HG02970 (cell line): ENCODE measurements at regions not wholly inside any gene's neighbourhood (a gene's known extent, or its start where the extent isn't known, plus 50 kb on each side); places are given as distances from the start of the nearest gene placed in this dataset.
"Not testable (repeated sequence)": the region's sequence is repeated elsewhere in the genome, so short reads cannot be mapped to it uniquely, and the experiment has no call there.

Experiments used
- ATAC-seq: cut with Tn5 transposase; IDR thresholded peaks from one replicate; pipeline ENCODE4 v1.9.1; 2021; ENCODE audit warnings: mild to moderate bottlenecking, moderate library complexity, moderate number of reproducible peaks; ENCODE audit not compliant: unreplicated experiment, low FRiP score

- ATAC-seq, result no peak
Measured at GRCh38 chr2:220365023-220365422, 737.6 kb downstream of the SLC4A3 start.

GRCh38 chr2:220366765-220367164, 739.3 kb downstream of the SLC4A3 start:
- no peak for ATAC-seq

GRCh38 chr2:220370764-220371163, 743.3 kb downstream of the SLC4A3 start:
- no peak for ATAC-seq

- no peak for ATAC-seq
Measured at GRCh38 chr2:220371211-220371610, 743.8 kb downstream of the SLC4A3 start.

- no peak for ATAC-seq
Measured at GRCh38 chr2:220373878-220374277, 746.4 kb downstream of the SLC4A3 start.

GRCh38 chr2:220374282-220374681, 746.9 kb downstream of the SLC4A3 start:
- no peak for ATAC-seq

GRCh38 chr2:220377482-220378155, 750.2 kb downstream of the SLC4A3 start:
- no peak for ATAC-seq

- not testable (repeated sequence) for ATAC-seq
Measured at GRCh38 chr2:220387758-220388157, 760.3 kb downstream of the SLC4A3 start.

GRCh38 chr2:220393711-220394110, 766.3 kb downstream of the SLC4A3 start:
- no peak for ATAC-seq

- ATAC-seq, result no peak
Measured at GRCh38 chr2:220394433-220394832, 767.0 kb downstream of the SLC4A3 start.

GRCh38 chr2:220396287-220396686, 768.9 kb downstream of the SLC4A3 start:
- no peak for ATAC-seq

GRCh38 chr2:220410296-220410695, 782.9 kb downstream of the SLC4A3 start:
- ATAC-seq, result no peak

GRCh38 chr2:220417503-220417902, 790.1 kb downstream of the SLC4A3 start:
- ATAC-seq, result no peak

GRCh38 chr2:220419647-220420046, 792.2 kb downstream of the SLC4A3 start:
- ATAC-seq, result no peak

GRCh38 chr2:220420820-220421219, 793.4 kb downstream of the SLC4A3 start:
- no peak for ATAC-seq

GRCh38 chr2:220422676-220423075, 795.2 kb downstream of the SLC4A3 start:
- ATAC-seq, result no peak

- no peak for ATAC-seq
Measured at GRCh38 chr2:220424561-220424960, 797.1 kb downstream of the SLC4A3 start.

- ATAC-seq, result no peak
Measured at GRCh38 chr2:220432645-220433044, 805.2 kb downstream of the SLC4A3 start.

- ATAC-seq, result no peak
Measured at GRCh38 chr2:220433131-220433530, 805.7 kb downstream of the SLC4A3 start.

GRCh38 chr2:220434385-220434784, 807.0 kb downstream of the SLC4A3 start:
- no peak for ATAC-seq

GRCh38 chr2:220437938-220438337, 810.5 kb downstream of the SLC4A3 start:
- ATAC-seq, result no peak

GRCh38 chr2:220440731-220441130, 813.3 kb downstream of the SLC4A3 start:
- no peak for ATAC-seq

GRCh38 chr2:220441404-220441803, 814.0 kb downstream of the SLC4A3 start:
- ATAC-seq, result no peak
